BE2C (cell line): ENCODE measurements at regions not wholly inside any gene's neighbourhood (a gene's known extent, or its start where the extent isn't known, plus 50 kb on each side); places are given as distances from the start of the nearest gene placed in this dataset.

Source experiments
- DNase-seq: peaks from one replicate; pipeline ENCODE4 v3.0.0-alpha.2; 2020
- H3K27me3 ChIP-seq: fragments of 250-450 bp; sonication (Bioruptor Pico); 2 replicates; pipeline ENCODE4 v1.5.1; 2020; ENCODE audit warnings: mild to moderate bottlenecking
- H3K36me3 ChIP-seq: fragments of 250-450 bp; sonication (Bioruptor Pico); 2 replicates; pipeline ENCODE4 v1.5.1; 2020; ENCODE audit warnings: mild to moderate bottlenecking
- H3K4me1 ChIP-seq: fragments of 250-450 bp; sonication (Bioruptor Pico); 2 replicates; pipeline ENCODE4 v1.5.1; 2020
- H3K4me3 ChIP-seq: 2 replicates; pipeline ENCODE4 v1.5.1; 2011; ENCODE audit warnings: low read depth, low read length
- H3K9me3 ChIP-seq: fragments of 250-450 bp; sonication (Bioruptor Pico); 2 replicates; pipeline ENCODE4 v1.5.1; 2020
- CTCF ChIP-seq: IDR thresholded peaks from 2 replicates; pipeline ENCODE4 v1.5.1; 2012; ENCODE audit warnings: mild to moderate bottlenecking, low read depth, low read length

- H3K27me3 ChIP-seq = no peaks in the 10 kb centered on the region
- DNase-seq = no peak
- H3K4me3 ChIP-seq = no peak overlapping the region
- H3K36me3 ChIP-seq = no peaks in the 10 kb centered on the region
- no peak for TF ChIP-seq CTCF
- no peaks in the 10 kb centered on the region for H3K4me1 ChIP-seq
- no peaks in the 10 kb centered on the region for H3K9me3 ChIP-seq
Measured at GRCh38 chr9:108683245-108683644, 172.5 kb downstream of the ACTL7B start.

GRCh38 chr9:108681851-108682590, 173.8 kb downstream of the ACTL7B start:
- no peaks in the 10 kb centered on the region for H3K4me1 ChIP-seq
- no peaks in the 10 kb centered on the region for H3K36me3 ChIP-seq
- no peaks in the 10 kb centered on the region for H3K9me3 ChIP-seq
- no peak for DNase-seq
- TF ChIP-seq CTCF = no peak
- no peak overlapping the region for H3K4me3 ChIP-seq
- no peaks in the 10 kb centered on the region for H3K27me3 ChIP-seq

- H3K4me3 ChIP-seq = no peak overlapping the region
- H3K36me3 ChIP-seq = no peaks in the 10 kb centered on the region
- DNase-seq = no peak
- no peaks in the 10 kb centered on the region for H3K4me1 ChIP-seq
- no peaks in the 10 kb centered on the region for H3K9me3 ChIP-seq
- TF ChIP-seq CTCF = no peak
- H3K27me3 ChIP-seq = no peaks in the 10 kb centered on the region
Measured at GRCh38 chr9:108680946-108681345, 174.8 kb downstream of the ACTL7B start.

GRCh38 chr9:108677776-108678175, 178.0 kb downstream of the ACTL7B start:
- H3K9me3 ChIP-seq = no peaks in the 10 kb centered on the region; the same call in 1 of the 2 replicates
- H3K4me1 ChIP-seq = no peaks in the 10 kb centered on the region
- no peaks in the 10 kb centered on the region for H3K27me3 ChIP-seq
- no peaks in the 10 kb centered on the region for H3K36me3 ChIP-seq
- no peak for TF ChIP-seq CTCF
- DNase-seq = no peak
- no peak overlapping the region for H3K4me3 ChIP-seq

GRCh38 chr9:108676355-108676754, 179.4 kb downstream of the ACTL7B start:
- H3K27me3 ChIP-seq = no peaks in the 10 kb centered on the region
- DNase-seq = no peak
- H3K36me3 ChIP-seq = no peaks in the 10 kb centered on the region
- H3K4me3 ChIP-seq = no peak overlapping the region
- TF ChIP-seq CTCF = no peak
- no peaks in the 10 kb centered on the region for H3K4me1 ChIP-seq
- no peaks in the 10 kb centered on the region; the same call in 1 of the 2 replicates for H3K9me3 ChIP-seq

- no peaks in the 10 kb centered on the region for H3K36me3 ChIP-seq
Measured at GRCh38 chr9:108675708-108676107, 180.1 kb downstream of the ACTL7B start.

More at GRCh38 chr9:108675708-108676107, 180.1 kb downstream of the ACTL7B start:
- H3K27me3 ChIP-seq = no peaks in the 10 kb centered on the region
- H3K4me1 ChIP-seq = no peaks in the 10 kb centered on the region
- no peak overlapping the region for H3K4me3 ChIP-seq
- no peak for DNase-seq
- no peaks in the 10 kb centered on the region; the same call in 1 of the 2 replicates for H3K9me3 ChIP-seq
- TF ChIP-seq CTCF = no peak
